ENCODE measurements at regions not wholly inside any gene's neighbourhood (a gene's known extent, or its start where the extent isn't known, plus 50 kb on each side); places are given as distances from the start of the nearest gene placed in this dataset.

DNA sequence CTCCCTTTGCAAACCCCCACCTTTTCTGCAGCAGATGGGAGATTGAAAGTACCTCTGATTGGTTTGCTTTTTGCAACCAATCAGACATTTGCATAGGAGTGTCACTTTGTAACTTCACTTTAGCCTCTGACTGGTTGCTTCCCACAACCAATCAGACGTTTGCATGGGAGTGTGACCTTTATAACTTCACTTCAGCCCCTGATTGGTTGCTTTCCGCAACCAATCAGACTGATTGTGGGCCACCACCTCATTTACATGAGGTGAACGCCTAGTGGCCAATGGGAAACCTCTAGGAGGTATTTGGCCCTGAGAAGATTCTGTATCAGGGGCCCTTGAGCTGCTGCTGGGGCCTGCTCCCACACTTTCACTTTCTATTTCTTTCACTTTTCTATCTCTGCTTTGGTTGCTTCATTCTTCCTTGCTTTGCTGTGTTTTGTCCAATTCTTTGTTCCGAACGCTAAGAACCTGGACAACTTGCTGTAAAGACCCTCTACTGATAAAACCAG, 106.0 kb upstream of the PRICKLE1 start:
- Histone ChIP-seq H3K27me3 (no peaks in the 10 kb centered on the region), H3K9me3 (replicated peaks in 1 of 3) (no peaks in the 10 kb centered on the region), H3K27ac (peak overlapping the region in 1 of 5 donors; percentile 28), H3K4me3 (no peak overlapping the region), H3K4me1 (replicated peaks in 1 of 2) (no peaks in the 10 kb centered on the region), H3K36me3 (replicated peaks in 1 of 2) (no peaks in the 10 kb centered on the region)
- intact Hi-C loops (cut with DNase I): no loop called here
- TF ChIP-seq POLR2A (IDR thresholded peaks at IDR 0.05) (no peak), CTCF (IDR thresholded peaks at IDR 0.05) (no peak)
- WGBS, 4 donors: 76 to 87% (median 85%) methylated on average over 5 of the region's 5 CpGs
- no peak for DNase-seq

GRCh38 chr12:42692749-42693148, 103.2 kb upstream of the PRICKLE1 start:
- TF ChIP-seq CTCF (IDR thresholded peaks at IDR 0.05): no peak
- TF ChIP-seq POLR2A (IDR thresholded peaks at IDR 0.05): no peak
- Histone ChIP-seq H3K4me1 (replicated peaks in 1 of 2) (no peaks in the 10 kb centered on the region), H3K4me3 (no peak overlapping the region), H3K27me3 (no peaks in the 10 kb centered on the region), H3K9me3 (replicated peaks in 1 of 3) (no peaks in the 10 kb centered on the region), H3K36me3 (replicated peaks in 1 of 2) (no peaks in the 10 kb centered on the region), H3K27ac (no peak overlapping the region)
- intact Hi-C loops (cut with DNase I): no loop called here
- no peak for DNase-seq

DNA sequence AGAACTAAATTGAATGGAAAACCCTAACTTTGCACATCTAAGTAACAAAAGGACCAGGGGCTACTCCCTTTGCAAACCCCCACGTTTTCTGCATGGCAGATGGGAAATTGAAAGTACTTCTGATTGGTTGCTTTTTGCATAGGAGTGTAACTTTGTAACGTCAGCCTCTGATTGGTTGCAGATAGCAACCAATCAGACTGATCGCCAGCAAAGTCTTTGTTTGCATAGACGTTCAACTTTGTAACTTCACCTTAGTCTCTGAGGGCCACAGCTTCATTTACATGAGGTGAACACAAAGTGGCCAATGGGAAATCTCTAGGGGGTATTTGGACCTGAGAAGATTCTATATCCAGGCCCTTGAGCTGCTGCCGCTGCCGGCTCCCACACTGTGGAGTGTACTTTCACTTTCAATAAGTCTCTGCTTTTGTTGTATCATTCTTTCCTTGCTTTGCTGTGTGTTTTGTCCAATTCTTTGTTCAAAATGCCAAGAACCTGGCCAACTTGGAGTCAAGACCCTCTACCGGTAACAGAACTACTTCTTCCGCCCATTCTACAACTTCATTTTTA, 102.5 kb upstream of the PRICKLE1 start:
- Histone ChIP-seq H3K27me3 (no peaks in the 10 kb centered on the region), H3K4me3 (peak overlapping the region in 1 of 4 donors; percentile 30), H3K9me3 (replicated peaks in 1 of 3) (no peaks in the 10 kb centered on the region), H3K27ac (peak overlapping the region in 1 of 5 donors; percentile 10), H3K4me1 (replicated peaks in 1 of 2) (no peaks in the 10 kb centered on the region), H3K36me3 (replicated peaks in 1 of 2) (no peaks in the 10 kb centered on the region)
- WGBS, 4 donors: 66 to 75% (median 73%) methylated on average over 8 of the region's 8 CpGs
- DNase-seq: peak in 1 of 7 donors; percentile 13
- TF ChIP-seq POLR2A (IDR thresholded peaks at IDR 0.05): no peak
- no peak for TF ChIP-seq CTCF (IDR thresholded peaks at IDR 0.05)
- intact Hi-C loops (cut with DNase I): no loop called here

GRCh38 chr12:42690264-42690663, 100.7 kb upstream of the PRICKLE1 start:
- H3K27me3 ChIP-seq: no peaks in the 10 kb centered on the region
- 72 to 96% (median 78%) methylated on average over 2 of the region's 2 CpGs for WGBS, 4 donors
- TF ChIP-seq CTCF (IDR thresholded peaks at IDR 0.05) (no peak), POLR2A (IDR thresholded peaks at IDR 0.05) (no peak)
- no peaks in the 10 kb centered on the region for H3K4me1 ChIP-seq (replicated peaks in 1 of 2)
- H3K27ac ChIP-seq: no peak overlapping the region
- H3K4me3 ChIP-seq: no peak overlapping the region
- H3K36me3 ChIP-seq (replicated peaks in 1 of 2): no peaks in the 10 kb centered on the region
- no peak for DNase-seq
- no peaks in the 10 kb centered on the region for H3K9me3 ChIP-seq (replicated peaks in 1 of 3)
- intact Hi-C loops (cut with DNase I): no loop called here

All from adrenal gland (tissue), 9 donors.